Astrocyte of the cerebellum (primary cell): ENCODE measurements at regions not wholly inside any gene's neighbourhood (a gene's known extent, or its start where the extent isn't known, plus 50 kb on each side); places are given as distances from the start of the nearest gene placed in this dataset.

Source experiments
- DNase-seq: peaks from one replicate; pipeline ENCODE4 v3.0.0-alpha.2; 2011; ENCODE audit warnings: low read depth
- H3K4me3 ChIP-seq: 2 replicates; pipeline ENCODE4 v1.5.1; 2011; ENCODE audit warnings: mild to moderate bottlenecking, low read depth, low read length, moderate library complexity
- CTCF ChIP-seq: IDR thresholded peaks from 2 replicates; pipeline ENCODE4 v1.5.1; 2012; ENCODE audit warnings: low read length, low read depth, moderate library complexity, mild to moderate bottlenecking; ENCODE audit errors: missing control alignments
- in situ Hi-C: cut with HindIII; loops from 2 replicates; pipeline ENCODE4 v1.10.0; 2017; ENCODE audit warnings: low sequenced_read_pairs

DNA sequence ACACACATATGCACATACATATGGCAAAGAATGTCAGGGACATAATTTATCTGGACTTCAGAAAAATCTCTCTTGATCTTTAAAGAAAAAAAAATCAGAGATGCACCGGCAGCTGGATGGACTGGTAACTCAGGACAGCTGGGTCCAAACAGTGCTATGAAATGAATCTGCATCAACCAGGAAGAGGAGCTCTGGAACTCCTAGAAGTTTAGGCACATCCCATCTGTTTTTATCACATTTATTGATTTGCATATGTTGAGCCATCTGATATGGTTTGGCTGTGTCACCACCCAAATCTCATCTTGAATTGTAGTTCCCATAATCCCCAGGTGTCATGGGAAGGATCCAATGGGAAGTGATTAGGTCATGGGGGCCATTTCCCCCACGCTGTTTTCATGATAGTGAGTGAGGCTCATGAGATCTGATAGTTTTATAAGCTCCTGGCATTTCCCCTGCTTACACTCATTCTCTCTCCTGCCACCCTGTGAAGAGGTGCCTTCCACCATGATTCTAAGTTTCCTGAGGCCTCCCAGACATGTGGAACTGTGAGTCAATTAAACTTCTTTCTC lies 87.7 kb upstream of the AKIP1 start:
- in situ Hi-C loops = no loop called here
- no peak for DNase-seq
- H3K4me3 ChIP-seq = no peak overlapping the region
- no peak for TF ChIP-seq CTCF

GRCh38 chr11:8826139-8826786 lies 84.7 kb upstream of the AKIP1 start:
- in situ Hi-C loops = no loop called here
- H3K4me3 ChIP-seq = no peak overlapping the region
- no peak for DNase-seq
- TF ChIP-seq CTCF = no peak

GRCh38 chr11:8826901-8827560 lies 84.0 kb upstream of the AKIP1 start:
- no peak for TF ChIP-seq CTCF
- in situ Hi-C loops = no loop called here
- no peak for DNase-seq
- no peak overlapping the region for H3K4me3 ChIP-seq

DNA sequence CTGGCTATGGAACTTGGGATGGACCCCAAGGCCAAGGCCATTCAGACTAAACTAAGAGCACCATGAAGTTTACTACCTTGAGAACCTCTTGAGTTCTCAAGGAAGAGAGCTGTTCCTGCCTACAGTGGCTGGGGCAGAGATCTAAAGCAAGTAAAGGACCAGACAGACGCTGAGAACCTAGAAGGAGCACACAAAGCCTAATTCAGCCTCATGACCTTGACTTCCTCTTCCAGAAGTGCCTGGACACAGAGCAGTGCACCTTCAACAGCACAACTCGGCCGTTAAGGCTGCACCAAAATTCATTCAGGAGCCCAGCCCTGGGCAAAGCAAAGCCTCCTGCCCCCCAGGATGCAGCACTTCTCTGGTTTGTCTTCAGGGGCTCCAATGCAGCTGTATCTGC lies 82.9 kb upstream of the AKIP1 start:
- in situ Hi-C loops = no loop called here
- H3K4me3 ChIP-seq = no peak overlapping the region

DNA sequence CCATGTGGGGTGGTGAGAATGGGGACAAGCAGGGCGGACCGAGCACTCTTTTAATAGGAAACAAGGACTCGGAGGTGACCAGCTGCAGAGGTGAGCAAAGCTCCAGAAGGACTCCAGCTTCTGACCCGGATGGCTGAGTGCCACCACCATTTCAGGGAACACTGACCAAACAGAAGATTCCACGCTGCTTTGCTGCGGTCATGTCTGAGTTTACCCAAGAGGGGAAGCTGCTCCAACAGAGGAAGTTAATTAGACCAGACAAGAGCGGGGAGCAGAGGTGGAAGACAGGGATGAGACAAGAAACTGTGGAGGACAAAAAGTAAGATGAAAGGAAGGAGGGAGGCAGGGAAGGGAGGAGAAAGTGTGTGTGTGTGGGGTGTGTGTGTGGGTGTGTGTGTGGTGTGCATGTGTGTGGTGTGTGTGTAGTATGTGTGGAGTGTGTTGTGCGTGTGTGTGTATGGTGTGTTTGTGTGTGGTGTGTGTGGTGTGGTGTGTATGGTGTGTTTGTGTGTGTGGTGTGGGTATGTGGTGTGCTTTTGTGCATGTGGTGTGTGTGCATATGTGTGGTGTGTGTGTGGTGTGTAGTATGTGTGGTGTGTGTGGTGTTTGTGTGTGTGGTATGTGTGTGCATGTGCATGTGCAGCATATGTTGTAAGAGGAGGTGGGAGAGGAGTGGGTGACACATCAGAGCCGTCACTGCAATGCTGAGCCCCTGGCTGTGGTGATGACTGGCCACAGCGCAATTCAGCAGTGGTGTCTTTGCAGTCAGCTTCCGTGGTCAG lies 82.2 kb upstream of the AKIP1 start:
- TF ChIP-seq CTCF = no peak
- H3K4me3 ChIP-seq = no peak overlapping the region
- no peak for DNase-seq
- in situ Hi-C loops = no loop called here

More for the DNA sequence above, 82.9 kb upstream of the AKIP1 start:
- DNase-seq = no peak
- no peak for TF ChIP-seq CTCF

- no peak for DNase-seq
- no peak for TF ChIP-seq CTCF
- no peak overlapping the region for H3K4me3 ChIP-seq
- in situ Hi-C loops = no loop called here
These were observed 81.4 kb upstream of the AKIP1 start for GRCh38 chr11:8829556-8829955.
